HEK293 (cell line): ENCODE measurements at regions not wholly inside any gene's neighbourhood (a gene's known extent, or its start where the extent isn't known, plus 50 kb on each side); places are given as distances from the start of the nearest gene placed in this dataset.

Experiments used
- CTCF ChIA-PET: fragments of 350-600 bp; formaldehyde crosslinking; extraction: SDS; loops from one replicate; lab custom pipeline; 2021; ENCODE audit warnings: antibody characterized with exemption; lab: Yijun Ruan, JAX
- POLR2A ChIA-PET: fragments of 300-600 bp; formaldehyde crosslinking; extraction: SDS; loops from one replicate; lab custom pipeline; 2020; ENCODE audit warnings: antibody characterized with exemption, inconsistent platforms; lab: Yijun Ruan, JAX
- H3K27ac ChIP-seq: fragments of 200-500 bp; sonication (Bioruptor generic); 2 replicates; pipeline ENCODE4 v1.5.1; 2014; ENCODE audit warnings: low read depth, low read length, control low read depth, inconsistent platforms; ENCODE audit errors: extremely low read depth
- H3K36me3 ChIP-seq, 2 experiments: fragments of 200-500 bp in 1 of 2; sonication (Bioruptor generic) in 1 of 2; 1 replicate in 1 of 2; 2 replicates in 1 of 2; pipeline ENCODE4 v1.5.1; 2014 to 2017; ENCODE audit warnings: inconsistent platforms in 2 of 2, low read length in 2 of 2; ENCODE audit not compliant: control insufficient read depth in 2 of 2, insufficient read depth in 1 of 2
- H3K4me1 ChIP-seq: fragments of 200-500 bp; sonication (Bioruptor generic); 2 replicates; pipeline ENCODE4 v1.5.1; 2014; ENCODE audit warnings: mild to moderate bottlenecking, low read length, inconsistent platforms; ENCODE audit not compliant: control insufficient read depth, insufficient read depth
- H3K4me3 ChIP-seq: 2 replicates; pipeline ENCODE4 v1.5.1; 2011; ENCODE audit warnings: low read depth, mild to moderate bottlenecking, control low read depth, low read length, moderate library complexity
- H3K9me3 ChIP-seq: fragments of 200-500 bp; sonication (Bioruptor generic); 2 replicates; pipeline ENCODE4 v1.5.1; 2014; ENCODE audit warnings: low read depth, low read length, inconsistent platforms; ENCODE audit not compliant: control insufficient read depth, insufficient read depth
- KLF10 ChIP-seq: fragments of 450-650 bp; IDR thresholded peaks from 2 replicates; pipeline ENCODE4 v1.5.1; 2018; ENCODE audit warnings: missing biosample characterization, mild to moderate bottlenecking, missing genetic modification characterization
- MEIS1 ChIP-seq: sonication (generic); formaldehyde crosslinking; IDR thresholded peaks from 2 replicates; pipeline ENCODE4 v1.8.1; 2022; ENCODE audit warnings: missing genetic modification reagents, mild to moderate bottlenecking, borderline replicate concordance
- OSR2 ChIP-seq: fragments of 450-650 bp; formaldehyde crosslinking; IDR thresholded peaks from 2 replicates; pipeline ENCODE4 v1.5.1; 2016; ENCODE audit warnings: missing biosample characterization, missing genetic modification characterization
- PRDM6 ChIP-seq: fragments of 450-650 bp; formaldehyde crosslinking; IDR thresholded peaks from 2 replicates; pipeline ENCODE4 v1.5.1; 2017; ENCODE audit warnings: missing biosample characterization, missing genetic modification characterization
- ZBTB1 ChIP-seq: fragments of 450-650 bp; formaldehyde crosslinking; IDR thresholded peaks from 2 replicates; pipeline ENCODE4 v1.5.1; 2016; ENCODE audit warnings: missing biosample characterization, missing genetic modification characterization
- ZBTB10 ChIP-seq: fragments of 450-650 bp; formaldehyde crosslinking; IDR thresholded peaks from 2 replicates; pipeline ENCODE4 v1.5.1; 2016; ENCODE audit warnings: missing biosample characterization, missing genetic modification characterization
- ZBTB26 ChIP-seq: fragments of 450-650 bp; formaldehyde crosslinking; optimal IDR thresholded peaks from 2 replicates; pipeline ENCODE3; 2016; ENCODE audit warnings: missing biosample characterization, mild to moderate bottlenecking, missing genetic modification characterization
- ZFP41 ChIP-seq: fragments of 450-650 bp; formaldehyde crosslinking; IDR thresholded peaks from 2 replicates; pipeline ENCODE4 v1.5.1; 2016; ENCODE audit warnings: missing biosample characterization, missing genetic modification characterization, borderline replicate concordance
- ZNF175 ChIP-seq: fragments of 450-650 bp; formaldehyde crosslinking; IDR thresholded peaks from 2 replicates; pipeline ENCODE4 v1.5.1; 2016; ENCODE audit warnings: missing biosample characterization, missing genetic modification characterization
- ZNF2 ChIP-seq: fragments of 450-650 bp; formaldehyde crosslinking; IDR thresholded peaks from 2 replicates; pipeline ENCODE4 v1.5.1; 2016; ENCODE audit warnings: missing biosample characterization, missing genetic modification characterization
- ZNF239 ChIP-seq: fragments of 450-650 bp; formaldehyde crosslinking; IDR thresholded peaks from 2 replicates; pipeline ENCODE4 v1.5.1; 2016; ENCODE audit warnings: missing biosample characterization, missing genetic modification characterization
- ZNF544 ChIP-seq: fragments of 450-650 bp; formaldehyde crosslinking; IDR thresholded peaks from 2 replicates; pipeline ENCODE4 v1.5.0; 2017; ENCODE audit warnings: missing biosample characterization, missing genetic modification characterization
- ZNF596 ChIP-seq: fragments of 450-650 bp; IDR thresholded peaks from 2 replicates; pipeline ENCODE4 v1.5.0; 2018; ENCODE audit warnings: missing biosample characterization, mild to moderate bottlenecking, missing genetic modification characterization, moderate library complexity
- ZNF658 ChIP-seq: fragments of 450-650 bp; formaldehyde crosslinking; IDR thresholded peaks from 2 replicates; pipeline ENCODE4; 2016; ENCODE audit warnings: missing biosample characterization, missing genetic modification characterization
- ZNF776 ChIP-seq: fragments of 450-650 bp; formaldehyde crosslinking; IDR thresholded peaks from 2 replicates; pipeline ENCODE4 v1.5.0; 2017; ENCODE audit warnings: missing biosample characterization, missing genetic modification characterization, borderline replicate concordance
- ZSCAN23 ChIP-seq: fragments of 450-650 bp; formaldehyde crosslinking; IDR thresholded peaks from 2 replicates; pipeline ENCODE4 v1.5.1; 2016; ENCODE audit warnings: missing biosample characterization, missing genetic modification characterization
- ZSCAN4 ChIP-seq: fragments of 450-650 bp; formaldehyde crosslinking; IDR thresholded peaks from 2 replicates; pipeline ENCODE4 v1.5.1; 2017; ENCODE audit warnings: missing biosample characterization, missing genetic modification characterization
- TF ChIP-seq, protein P1 (sequence below): fragments of 450-650 bp; formaldehyde crosslinking; IDR thresholded peaks from 2 replicates; pipeline ENCODE4 v1.5.1; 2016; ENCODE audit warnings: missing biosample characterization, missing genetic modification characterization
- TF ChIP-seq, protein P2 (sequence below): fragments of 450-650 bp; formaldehyde crosslinking; conservative IDR thresholded peaks from 2 replicates; pipeline ENCODE4 v1.5.1; 2016; ENCODE audit warnings: low read depth, missing biosample characterization, missing genetic modification characterization

DNA sequence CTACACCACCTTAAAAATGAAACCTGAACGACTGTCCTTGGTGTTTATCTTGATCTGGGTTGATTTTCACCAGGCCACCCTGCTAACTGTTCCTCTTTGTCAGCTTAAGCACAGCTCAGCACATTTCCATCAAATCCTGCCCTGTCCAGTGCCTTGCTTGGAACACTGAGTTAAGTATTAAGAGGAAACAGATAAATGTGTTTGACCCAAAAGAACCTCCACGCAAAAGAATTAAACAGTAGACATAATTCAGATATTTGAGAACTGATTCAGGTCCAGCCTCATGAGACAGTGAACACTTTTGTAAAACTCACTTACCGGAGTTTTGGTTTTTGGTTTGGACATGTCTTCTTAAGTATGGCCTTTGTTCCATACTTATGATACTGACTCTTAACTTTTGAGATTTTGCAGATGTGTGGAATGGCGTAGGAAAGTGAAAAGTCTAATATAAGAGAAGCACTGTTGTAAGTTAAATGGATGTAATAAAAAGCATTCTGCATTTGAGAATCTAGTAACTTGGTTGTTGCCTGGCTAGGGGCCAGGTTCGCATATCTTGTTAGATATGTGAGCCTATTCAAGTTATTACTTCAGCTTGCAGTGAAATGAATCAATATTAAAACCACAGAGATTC lies 88.9 kb upstream of the SERPINE2 start:
- CTCF ChIA-PET, result interaction anchor here (0.7 kb wide), 1 partner anchor 65 kb away, joined by 4 read pairs; no protein-coding TSS in a partner anchor
- TF ChIP-seq ZBTB1 (tag by site-specific recombination), result no peak
- TF ChIP-seq PRDM6 (tag by site-specific recombination), result no peak
- TF ChIP-seq ZNF544 (tag by site-specific recombination), result no peak
- TF ChIP-seq, protein P1, sequence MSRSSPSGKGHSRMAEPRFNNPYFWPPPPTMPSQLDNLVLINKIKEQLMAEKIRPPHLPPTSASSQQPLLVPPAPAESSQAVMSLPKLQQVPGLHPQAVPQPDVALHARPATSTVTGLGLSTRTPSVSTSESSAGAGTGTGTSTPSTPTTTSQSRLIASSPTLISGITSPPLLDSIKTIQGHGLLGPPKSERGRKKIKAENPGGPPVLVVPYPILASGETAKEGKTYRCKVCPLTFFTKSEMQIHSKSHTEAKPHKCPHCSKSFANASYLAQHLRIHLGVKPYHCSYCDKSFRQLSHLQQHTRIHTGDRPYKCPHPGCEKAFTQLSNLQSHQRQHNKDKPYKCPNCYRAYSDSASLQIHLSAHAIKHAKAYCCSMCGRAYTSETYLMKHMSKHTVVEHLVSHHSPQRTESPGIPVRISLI (tag by site-specific recombination), result no peak
- no peak for TF ChIP-seq ZNF658 (tag by site-specific recombination)
- TF ChIP-seq MEIS1 (CRISPR knock-in tag), result no peak
- TF ChIP-seq, protein P2, sequence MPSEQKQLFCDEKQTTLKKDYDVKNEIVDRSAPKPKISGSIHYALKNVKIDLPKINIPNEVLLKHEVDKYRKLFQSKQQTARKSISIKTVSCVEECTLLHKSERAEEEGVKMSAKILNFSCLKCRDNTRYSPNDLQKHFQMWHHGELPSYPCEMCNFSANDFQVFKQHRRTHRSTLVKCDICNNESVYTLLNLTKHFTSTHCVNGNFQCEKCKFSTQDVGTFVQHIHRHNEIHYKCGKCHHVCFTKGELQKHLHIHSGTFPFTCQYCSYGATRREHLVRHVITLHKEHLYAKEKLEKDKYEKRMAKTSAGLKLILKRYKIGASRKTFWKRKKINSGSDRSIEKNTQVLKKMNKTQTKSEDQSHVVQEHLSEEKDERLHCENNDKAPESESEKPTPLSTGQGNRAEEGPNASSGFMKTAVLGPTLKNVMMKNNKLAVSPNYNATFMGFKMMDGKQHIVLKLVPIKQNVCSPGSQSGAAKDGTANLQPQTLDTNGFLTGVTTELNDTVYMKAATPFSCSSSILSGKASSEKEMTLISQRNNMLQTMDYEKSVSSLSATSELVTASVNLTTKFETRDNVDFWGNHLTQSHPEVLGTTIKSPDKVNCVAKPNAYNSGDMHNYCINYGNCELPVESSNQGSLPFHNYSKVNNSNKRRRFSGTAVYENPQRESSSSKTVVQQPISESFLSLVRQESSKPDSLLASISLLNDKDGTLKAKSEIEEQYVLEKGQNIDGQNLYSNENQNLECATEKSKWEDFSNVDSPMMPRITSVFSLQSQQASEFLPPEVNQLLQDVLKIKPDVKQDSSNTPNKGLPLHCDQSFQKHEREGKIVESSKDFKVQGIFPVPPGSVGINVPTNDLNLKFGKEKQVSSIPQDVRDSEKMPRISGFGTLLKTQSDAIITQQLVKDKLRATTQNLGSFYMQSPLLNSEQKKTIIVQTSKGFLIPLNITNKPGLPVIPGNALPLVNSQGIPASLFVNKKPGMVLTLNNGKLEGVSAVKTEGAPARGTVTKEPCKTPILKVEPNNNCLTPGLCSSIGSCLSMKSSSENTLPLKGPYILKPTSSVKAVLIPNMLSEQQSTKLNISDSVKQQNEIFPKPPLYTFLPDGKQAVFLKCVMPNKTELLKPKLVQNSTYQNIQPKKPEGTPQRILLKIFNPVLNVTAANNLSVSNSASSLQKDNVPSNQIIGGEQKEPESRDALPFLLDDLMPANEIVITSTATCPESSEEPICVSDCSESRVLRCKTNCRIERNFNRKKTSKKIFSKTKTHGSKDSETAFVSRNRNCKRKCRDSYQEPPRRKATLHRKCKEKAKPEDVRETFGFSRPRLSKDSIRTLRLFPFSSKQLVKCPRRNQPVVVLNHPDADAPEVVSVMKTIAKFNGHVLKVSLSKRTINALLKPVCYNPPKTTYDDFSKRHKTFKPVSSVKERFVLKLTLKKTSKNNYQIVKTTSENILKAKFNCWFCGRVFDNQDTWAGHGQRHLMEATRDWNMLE, result no peak
- TF ChIP-seq ZNF2, result no peak
- TF ChIP-seq ZSCAN4 (tag by site-specific recombination), result no peak
- no peak for TF ChIP-seq ZBTB26
- no peak for TF ChIP-seq ZNF175 (tag by site-specific recombination)
- no peak for TF ChIP-seq ZBTB10 (tag by site-specific recombination)
- TF ChIP-seq ZNF239 (tag by site-specific recombination), result no peak
- no peak for TF ChIP-seq OSR2
- TF ChIP-seq KLF10, result no peak
- no peak for TF ChIP-seq ZSCAN23 (tag by site-specific recombination)
- TF ChIP-seq ZNF596 (tag by site-specific recombination), result no peak
- no peak for TF ChIP-seq ZFP41
- TF ChIP-seq ZNF776 (tag by site-specific recombination), result no peak
- POLR2A ChIA-PET, result no interaction called here

More for the DNA sequence above, 88.9 kb upstream of the SERPINE2 start:
- Histone ChIP-seq H3K36me3 (no peaks in the 10 kb centered on the region), H3K9me3 (no peaks in the 10 kb centered on the region), H3K27ac (no peak overlapping the region), H3K4me3 (no peak overlapping the region), H3K4me1 (peaks cover 2% of the 10 kb centered on the region; the same call in 1 of the 2 replicates)
